Breast epithelium (tissue), 4 donors: ENCODE measurements at regions not wholly inside any gene's neighbourhood (a gene's known extent, or its start where the extent isn't known, plus 50 kb on each side); places are given as distances from the start of the nearest gene placed in this dataset.
"Not testable (repeated sequence)": the region's sequence is repeated elsewhere in the genome, so short reads cannot be mapped to it uniquely, and the experiment has no call there.

Experiments
- DNase-seq, 2 donors: peaks; one replicate each; pipeline ENCODE4 v3.0.0-alpha.2; 2019; ENCODE audit warnings: low spot score in 2 of 2
- H3K27ac ChIP-seq, 2 donors: fragments of 200-600 bp; sonication (generic) in 1 of 2; one replicate each; pipeline ENCODE4 v1.5.1; 2016 to 2019; ENCODE audit warnings: mild to moderate bottlenecking in 1 of 2
- H3K27me3 ChIP-seq, 2 donors: fragments of 200-600 bp; sonication (generic) in 1 of 2; one replicate each; pipeline versions ENCODE4 v1.5.1 to v1.6.0; 2017 to 2019; ENCODE audit warnings: control low read depth in 1 of 2, mild to moderate bottlenecking in 1 of 2
- H3K36me3 ChIP-seq: fragments of 200-600 bp; one replicate; pipeline ENCODE4 v1.5.1; 2019
- H3K4me1 ChIP-seq, 2 donors: fragments of 200-600 bp; sonication (generic); one replicate each; pipeline ENCODE4 v1.5.1; 2016 to 2019; ENCODE audit warnings: control low read depth in 1 of 2
- H3K4me3 ChIP-seq, 3 donors: fragments of 200-600 bp; sonication (generic); 1 replicate in 2 of 3; 2 replicates in 1 of 3; pipeline ENCODE4 v1.5.1; 2016 to 2019; ENCODE audit warnings: mild to moderate bottlenecking in 3 of 3, moderate library complexity in 2 of 3
- H3K9me3 ChIP-seq, 2 donors: fragments of 200-600 bp; sonication (generic) in 1 of 2; one replicate each; pipeline ENCODE4 v1.5.1; 2016 to 2019; ENCODE audit warnings: control low read depth in 1 of 2
- POLR2A ChIP-seq: fragments of 450-650 bp; IDR thresholded peaks from one replicate; pipeline ENCODE4 v1.6.1; 2016; ENCODE audit warnings: antibody characterized with exemption, mild to moderate bottlenecking, moderate library complexity
- POLR2AphosphoS5 ChIP-seq, 3 donors: sonication (generic); formaldehyde crosslinking; IDR thresholded peaks; one replicate each; pipeline ENCODE4 v1.6.1; 2017; ENCODE audit warnings: antibody characterized with exemption in 3 of 3
- intact Hi-C: fragments of 100-400 bp; cut with DNase I; formaldehyde crosslinking; loops from one replicate; pipeline ENCODE4 v1.15.1; 2023; ENCODE audit warnings: low total_unique reads
- TF ChIP-seq, protein P1 (sequence below), 3 donors: fragments of 450-650 bp; IDR thresholded peaks; one replicate each; pipeline ENCODE4 v1.5.1; 2016 to 2017; ENCODE audit warnings: antibody characterized with exemption in 3 of 3, mild to moderate bottlenecking in 3 of 3, moderate library complexity in 3 of 3

DNA sequence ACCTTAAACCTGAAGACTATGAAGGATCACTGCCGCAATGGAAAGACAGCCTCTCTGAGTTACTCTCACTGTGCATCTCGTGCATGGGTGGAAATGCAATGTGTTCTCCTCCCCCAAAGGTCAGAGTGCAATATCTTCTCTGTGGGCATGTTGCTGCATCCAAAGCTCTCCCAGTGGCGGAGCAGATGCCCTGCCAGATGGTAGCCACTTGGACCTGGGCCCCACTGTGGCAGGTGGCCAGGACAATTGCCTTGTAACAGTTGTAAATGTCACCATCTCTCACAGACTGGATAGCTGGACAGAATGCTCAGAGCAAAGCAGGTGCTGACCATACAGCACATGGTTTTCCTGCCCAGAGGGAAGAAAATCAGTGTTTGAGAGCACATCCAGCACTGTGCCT lies 542.0 kb downstream of the FAM181B start:
- intact Hi-C loops, result no loop called here
- H3K36me3 ChIP-seq, result no peaks in the 10 kb centered on the region

DNA sequence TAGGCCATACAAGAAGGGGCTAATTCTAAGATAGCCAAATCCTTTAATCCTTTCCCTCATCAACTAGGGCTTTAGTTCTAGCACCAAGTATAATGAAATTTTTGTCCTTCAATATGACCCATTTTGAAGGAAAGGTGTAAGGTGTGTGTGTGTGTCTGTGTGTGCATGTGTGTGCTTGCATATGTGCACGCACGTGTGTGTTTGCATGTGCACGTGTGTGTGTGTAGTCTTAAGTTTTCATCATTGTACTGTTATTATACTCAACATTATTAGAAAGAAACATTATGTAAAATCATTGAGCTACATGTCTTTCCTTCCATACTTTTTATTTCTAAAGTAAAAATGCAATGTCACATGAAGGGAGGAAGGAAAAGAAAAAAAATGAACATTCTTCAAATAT lies 547.7 kb downstream of the FAM181B start:
- H3K27ac ChIP-seq, result no peak overlapping the region
- no peak overlapping the region for H3K4me3 ChIP-seq
- H3K4me1 ChIP-seq, result no peaks in the 10 kb centered on the region
- H3K36me3 ChIP-seq, result no peaks in the 10 kb centered on the region
- no peaks in the 10 kb centered on the region for H3K27me3 ChIP-seq
- intact Hi-C loops, result no loop called here
- H3K9me3 ChIP-seq, result peaks cover 0 to 4% of the 10 kb centered on the region in 2 donors
- no peak for TF ChIP-seq POLR2AphosphoS5 (IDR thresholded peaks at IDR 0.05)
- TF ChIP-seq, protein P1, sequence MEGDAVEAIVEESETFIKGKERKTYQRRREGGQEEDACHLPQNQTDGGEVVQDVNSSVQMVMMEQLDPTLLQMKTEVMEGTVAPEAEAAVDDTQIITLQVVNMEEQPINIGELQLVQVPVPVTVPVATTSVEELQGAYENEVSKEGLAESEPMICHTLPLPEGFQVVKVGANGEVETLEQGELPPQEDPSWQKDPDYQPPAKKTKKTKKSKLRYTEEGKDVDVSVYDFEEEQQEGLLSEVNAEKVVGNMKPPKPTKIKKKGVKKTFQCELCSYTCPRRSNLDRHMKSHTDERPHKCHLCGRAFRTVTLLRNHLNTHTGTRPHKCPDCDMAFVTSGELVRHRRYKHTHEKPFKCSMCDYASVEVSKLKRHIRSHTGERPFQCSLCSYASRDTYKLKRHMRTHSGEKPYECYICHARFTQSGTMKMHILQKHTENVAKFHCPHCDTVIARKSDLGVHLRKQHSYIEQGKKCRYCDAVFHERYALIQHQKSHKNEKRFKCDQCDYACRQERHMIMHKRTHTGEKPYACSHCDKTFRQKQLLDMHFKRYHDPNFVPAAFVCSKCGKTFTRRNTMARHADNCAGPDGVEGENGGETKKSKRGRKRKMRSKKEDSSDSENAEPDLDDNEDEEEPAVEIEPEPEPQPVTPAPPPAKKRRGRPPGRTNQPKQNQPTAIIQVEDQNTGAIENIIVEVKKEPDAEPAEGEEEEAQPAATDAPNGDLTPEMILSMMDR (IDR thresholded peaks at IDR 0.05), result no peak
- TF ChIP-seq POLR2A, result no peak
- DNase-seq, result no peak

More for the DNA sequence above, 542.0 kb downstream of the FAM181B start:
- TF ChIP-seq POLR2AphosphoS5 (IDR thresholded peaks at IDR 0.05), result no peak
- TF ChIP-seq, protein P1 (IDR thresholded peaks at IDR 0.05), result no peak
- TF ChIP-seq POLR2A, result no peak
- no peaks in the 10 kb centered on the region for H3K27me3 ChIP-seq
- no peak overlapping the region for H3K4me3 ChIP-seq
- H3K4me1 ChIP-seq, result no peaks in the 10 kb centered on the region
- no peak for DNase-seq
- H3K27ac ChIP-seq, result no peak overlapping the region
- no peaks in the 10 kb centered on the region for H3K9me3 ChIP-seq

DNA sequence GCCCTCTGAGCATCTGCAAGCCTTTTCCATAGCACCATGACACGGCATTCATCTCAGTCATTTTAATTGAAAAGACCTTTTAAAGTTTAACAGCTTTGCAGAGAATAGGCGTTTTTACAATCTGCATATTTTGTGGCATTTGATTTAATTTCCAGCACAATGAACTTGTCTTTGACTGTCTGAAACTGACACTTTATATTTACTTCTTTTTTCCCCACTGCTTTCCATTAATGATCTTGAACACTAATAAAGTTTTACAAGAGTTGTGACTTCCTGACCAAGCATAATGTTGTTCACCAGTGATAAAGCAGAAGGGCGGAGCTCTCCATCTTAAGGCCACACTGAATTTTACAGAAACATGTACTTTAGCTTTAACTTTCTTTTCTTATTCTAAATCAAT lies 548.7 kb downstream of the FAM181B start:
- Histone ChIP-seq H3K4me1 (no peaks in the 10 kb centered on the region), H3K36me3 (no peaks in the 10 kb centered on the region), H3K9me3 (peaks cover 0 to 4% of the 10 kb centered on the region in 2 donors), H3K27me3 (no peaks in the 10 kb centered on the region), H3K4me3 (no peak overlapping the region), H3K27ac (no peak overlapping the region)
- TF ChIP-seq POLR2AphosphoS5 (IDR thresholded peaks at IDR 0.05) (no peak), POLR2A (no peak)
- TF ChIP-seq, protein P1 (IDR thresholded peaks at IDR 0.05), result no peak
- DNase-seq, result no peak
- intact Hi-C loops, result no loop called here

DNA sequence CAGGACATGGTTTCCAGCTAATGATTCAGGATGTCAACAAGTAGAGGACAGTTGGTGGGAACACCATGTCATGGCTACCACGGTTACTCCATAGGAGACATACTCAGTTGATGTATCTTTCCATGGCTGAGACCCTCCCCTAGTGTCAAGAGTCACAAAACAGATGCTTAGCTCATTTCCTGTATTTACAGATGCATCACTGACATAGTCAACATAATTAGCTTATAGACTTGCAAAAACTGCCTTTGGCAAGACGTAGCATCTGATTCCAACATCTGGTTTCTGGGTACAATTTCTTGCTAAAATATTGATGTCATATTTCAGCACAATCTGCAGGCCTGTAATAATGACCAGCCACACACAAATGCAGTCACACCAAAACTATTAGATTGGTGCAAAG lies 550.3 kb downstream of the FAM181B start:
- peaks cover 0 to 4% of the 10 kb centered on the region in 2 donors for H3K9me3 ChIP-seq
- no peaks in the 10 kb centered on the region for H3K36me3 ChIP-seq
- intact Hi-C loops, result no loop called here
- no peaks in the 10 kb centered on the region for H3K4me1 ChIP-seq
- H3K27ac ChIP-seq, result no peak overlapping the region
- no peaks in the 10 kb centered on the region for H3K27me3 ChIP-seq
- H3K4me3 ChIP-seq, result no peak overlapping the region
- TF ChIP-seq POLR2A (no peak), POLR2AphosphoS5 (IDR thresholded peaks at IDR 0.05) (no peak)
- DNase-seq, result no peak

DNA sequence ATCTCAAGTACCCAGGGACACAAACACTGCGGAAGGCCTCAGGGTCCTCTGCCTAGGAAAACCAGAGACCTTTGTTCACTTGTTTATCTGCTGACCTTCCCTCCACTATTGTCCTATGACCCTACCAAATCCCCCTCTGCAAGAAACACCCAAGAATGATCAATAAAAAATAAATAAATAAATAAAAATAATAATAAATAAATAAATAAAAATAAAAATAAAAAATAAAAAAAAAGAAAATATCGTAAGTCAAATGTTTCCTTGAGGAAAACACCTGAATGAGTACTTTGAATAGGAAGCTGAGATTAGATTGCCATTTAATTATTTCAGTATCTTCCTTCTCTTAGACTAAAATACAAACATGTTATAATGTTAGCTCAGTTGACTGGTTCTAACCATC lies 551.0 kb downstream of the FAM181B start:
- H3K4me1 ChIP-seq, result not testable (repeated sequence)

DNA sequence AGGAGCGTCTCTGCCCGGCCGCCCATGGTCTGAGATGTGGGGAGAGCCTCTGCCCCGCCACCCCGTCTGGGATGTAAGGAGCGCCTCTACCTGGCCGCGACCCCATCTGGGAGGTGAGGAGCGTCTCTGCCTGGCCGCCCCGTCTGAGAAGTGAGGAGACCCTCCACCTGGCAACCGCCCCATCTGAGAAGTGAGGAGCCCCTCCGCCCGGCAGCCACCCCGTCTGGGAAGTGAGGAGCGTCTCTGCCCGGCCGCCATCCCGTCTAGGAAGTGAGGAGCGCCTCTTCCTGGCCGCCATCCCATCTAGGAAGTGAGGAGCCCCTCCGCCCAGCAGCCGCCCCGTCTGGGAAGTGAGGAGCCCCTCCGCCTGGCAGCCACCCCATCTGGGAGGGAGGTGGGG lies 551.9 kb downstream of the FAM181B start:
- DNase-seq, H3K9me3 ChIP-seq, intact Hi-C loops, H3K27me3 ChIP-seq, H3K4me3 ChIP-seq, H3K27ac ChIP-seq, H3K36me3 ChIP-seq, H3K4me1 ChIP-seq: not testable (repeated sequence)

More for the DNA sequence above, 551.0 kb downstream of the FAM181B start:
- H3K27ac ChIP-seq, H3K27me3 ChIP-seq, H3K4me3 ChIP-seq, DNase-seq, H3K36me3 ChIP-seq, intact Hi-C loops, H3K9me3 ChIP-seq: not testable (repeated sequence)

DNA sequence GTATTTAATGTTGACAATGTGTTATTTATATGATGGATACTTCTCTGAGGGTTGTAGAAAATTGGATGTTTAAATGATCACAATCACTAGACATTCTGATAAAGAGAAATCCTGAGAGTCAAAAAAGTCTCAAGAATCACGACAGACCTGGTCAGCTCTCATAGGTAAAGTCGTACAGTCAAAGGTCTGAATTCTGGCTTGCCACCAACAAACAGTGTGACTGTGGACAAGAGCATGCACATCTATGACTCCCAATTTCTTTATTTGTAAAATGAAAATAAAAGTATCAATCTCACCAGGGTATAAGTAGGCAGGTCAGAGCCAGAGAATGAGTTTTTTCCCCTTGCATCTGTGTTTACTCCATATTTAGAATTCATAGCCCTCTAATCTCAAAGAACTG lies 556.7 kb downstream of the FAM181B start:
- no peaks in the 10 kb centered on the region for H3K27me3 ChIP-seq
- H3K36me3 ChIP-seq, result no peaks in the 10 kb centered on the region
- H3K27ac ChIP-seq, result no peak overlapping the region
- DNase-seq, result no peak
- peaks cover 0 to 3% of the 10 kb centered on the region in 2 donors for H3K9me3 ChIP-seq
- intact Hi-C loops, result no loop called here
- no peaks in the 10 kb centered on the region for H3K4me1 ChIP-seq
- TF ChIP-seq, protein P1 (IDR thresholded peaks at IDR 0.05), result no peak
- TF ChIP-seq POLR2AphosphoS5 (IDR thresholded peaks at IDR 0.05), result no peak
- no peak for TF ChIP-seq POLR2A
- H3K4me3 ChIP-seq, result no peak overlapping the region
